SK-N-SH (cell line): ENCODE measurements at regions not wholly inside any gene's neighbourhood (a gene's known extent, or its start where the extent isn't known, plus 50 kb on each side); places are given as distances from the start of the nearest gene placed in this dataset.

Experiments
- ELF1 ChIP-seq: IDR thresholded peaks from 2 replicates; pipeline ENCODE4 v1.4.0; 2012
- FOXM1 ChIP-seq: IDR thresholded peaks from 2 replicates; pipeline ENCODE4 v1.4.0; 2012; ENCODE audit warnings: low read depth, mild to moderate bottlenecking
- GATA2 ChIP-seq: sonication (generic); formaldehyde crosslinking; IDR thresholded peaks from 2 replicates; pipeline ENCODE4 v1.5.0; 2020; ENCODE audit warnings: mild to moderate bottlenecking, missing genetic modification reagents
- NFIC ChIP-seq: IDR thresholded peaks from 2 replicates; pipeline ENCODE4 v1.4.0; 2012; ENCODE audit warnings: borderline replicate concordance
- POLR2AphosphoS5 ChIP-seq: IDR thresholded peaks from 2 replicates; pipeline ENCODE4 v1.6.1; 2012; ENCODE audit warnings: low read depth, low read length
- TF ChIP-seq, protein P1 (sequence below): fragments of 200-600 bp; sonication (generic); IDR thresholded peaks from 2 replicates; pipeline ENCODE4 v1.6.1; 2017; ENCODE audit warnings: antibody characterized with exemption, mild to moderate bottlenecking, moderate library complexity

GRCh38 chr11:80383655-80384054 is 942.8 kb upstream of the TENM4 start:
- TF ChIP-seq NFIC (no peak), ELF1 (no peak), GATA2 (CRISPR knock-in tag) (no peak), POLR2AphosphoS5 (no peak), FOXM1 (no peak)
- TF ChIP-seq, protein P1, sequence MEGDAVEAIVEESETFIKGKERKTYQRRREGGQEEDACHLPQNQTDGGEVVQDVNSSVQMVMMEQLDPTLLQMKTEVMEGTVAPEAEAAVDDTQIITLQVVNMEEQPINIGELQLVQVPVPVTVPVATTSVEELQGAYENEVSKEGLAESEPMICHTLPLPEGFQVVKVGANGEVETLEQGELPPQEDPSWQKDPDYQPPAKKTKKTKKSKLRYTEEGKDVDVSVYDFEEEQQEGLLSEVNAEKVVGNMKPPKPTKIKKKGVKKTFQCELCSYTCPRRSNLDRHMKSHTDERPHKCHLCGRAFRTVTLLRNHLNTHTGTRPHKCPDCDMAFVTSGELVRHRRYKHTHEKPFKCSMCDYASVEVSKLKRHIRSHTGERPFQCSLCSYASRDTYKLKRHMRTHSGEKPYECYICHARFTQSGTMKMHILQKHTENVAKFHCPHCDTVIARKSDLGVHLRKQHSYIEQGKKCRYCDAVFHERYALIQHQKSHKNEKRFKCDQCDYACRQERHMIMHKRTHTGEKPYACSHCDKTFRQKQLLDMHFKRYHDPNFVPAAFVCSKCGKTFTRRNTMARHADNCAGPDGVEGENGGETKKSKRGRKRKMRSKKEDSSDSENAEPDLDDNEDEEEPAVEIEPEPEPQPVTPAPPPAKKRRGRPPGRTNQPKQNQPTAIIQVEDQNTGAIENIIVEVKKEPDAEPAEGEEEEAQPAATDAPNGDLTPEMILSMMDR, result no peak
